ENCODE measurements at regions not wholly inside any gene's neighbourhood (a gene's known extent, or its start where the extent isn't known, plus 50 kb on each side); places are given as distances from the start of the nearest gene placed in this dataset.

- TF ChIP-seq, protein P1, sequence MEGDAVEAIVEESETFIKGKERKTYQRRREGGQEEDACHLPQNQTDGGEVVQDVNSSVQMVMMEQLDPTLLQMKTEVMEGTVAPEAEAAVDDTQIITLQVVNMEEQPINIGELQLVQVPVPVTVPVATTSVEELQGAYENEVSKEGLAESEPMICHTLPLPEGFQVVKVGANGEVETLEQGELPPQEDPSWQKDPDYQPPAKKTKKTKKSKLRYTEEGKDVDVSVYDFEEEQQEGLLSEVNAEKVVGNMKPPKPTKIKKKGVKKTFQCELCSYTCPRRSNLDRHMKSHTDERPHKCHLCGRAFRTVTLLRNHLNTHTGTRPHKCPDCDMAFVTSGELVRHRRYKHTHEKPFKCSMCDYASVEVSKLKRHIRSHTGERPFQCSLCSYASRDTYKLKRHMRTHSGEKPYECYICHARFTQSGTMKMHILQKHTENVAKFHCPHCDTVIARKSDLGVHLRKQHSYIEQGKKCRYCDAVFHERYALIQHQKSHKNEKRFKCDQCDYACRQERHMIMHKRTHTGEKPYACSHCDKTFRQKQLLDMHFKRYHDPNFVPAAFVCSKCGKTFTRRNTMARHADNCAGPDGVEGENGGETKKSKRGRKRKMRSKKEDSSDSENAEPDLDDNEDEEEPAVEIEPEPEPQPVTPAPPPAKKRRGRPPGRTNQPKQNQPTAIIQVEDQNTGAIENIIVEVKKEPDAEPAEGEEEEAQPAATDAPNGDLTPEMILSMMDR (IDR thresholded peaks at IDR 0.05) = no peak
- TF ChIP-seq POLR2A (IDR thresholded peaks at IDR 0.05) (no peak), POLR2AphosphoS5 (IDR thresholded peaks at IDR 0.05) (no peak)
Observed at GRCh38 chr3:132829101-132829500, 106.9 kb upstream of the NPHP3 start.

Measured in prostate gland (tissue), 2 donors.